ENCODE measurements at regions not wholly inside any gene's neighbourhood (a gene's known extent, or its start where the extent isn't known, plus 50 kb on each side); places are given as distances from the start of the nearest gene placed in this dataset.

GRCh38 chr5:159741829-159742322 lies 174.4 kb upstream of the ADRA1B start:
- no peak overlapping the region for H2AFZ ChIP-seq (ENCODE audit: low read depth)
- no peak for TF ChIP-seq CTCF (conservative IDR thresholded peaks at IDR 0.05; ENCODE audit: low read depth, low read length)

GRCh38 chr5:159743234-159743633 lies 173.0 kb upstream of the ADRA1B start:
- H3K4me3 ChIP-seq (IDR thresholded peaks at IDR 0.05; ENCODE audit: insufficient read depth, low read depth, low read length), result no peak overlapping the region

More at GRCh38 chr5:159741829-159742322, 174.4 kb upstream of the ADRA1B start:
- no peak overlapping the region for H3K4me3 ChIP-seq (IDR thresholded peaks at IDR 0.05; ENCODE audit: insufficient read depth, low read depth, low read length)
- H3K27me3 ChIP-seq (ENCODE audit: insufficient read depth, low read depth), result no peaks in the 10 kb centered on the region
- no peaks in the 10 kb centered on the region for H3K4me1 ChIP-seq (ENCODE audit: low read depth, poor library complexity, severe bottlenecking)
- no peak overlapping the region for H3K9ac ChIP-seq
- no peak overlapping the region for H3K4me2 ChIP-seq
- no peak overlapping the region for H3K27ac ChIP-seq
- H3K79me2 ChIP-seq (ENCODE audit: insufficient read depth, low read depth), result no peaks in the 10 kb centered on the region
- H4K20me1 ChIP-seq (ENCODE audit: insufficient read depth), result no peaks in the 10 kb centered on the region
- H3K36me3 ChIP-seq (ENCODE audit: insufficient read depth), result no peaks in the 10 kb centered on the region

GRCh38 chr5:159746707-159747106 lies 169.6 kb upstream of the ADRA1B start:
- no peaks in the 10 kb centered on the region for H3K36me3 ChIP-seq (ENCODE audit: insufficient read depth)
- H3K27ac ChIP-seq, result no peak overlapping the region
- H3K4me1 ChIP-seq (ENCODE audit: low read depth, poor library complexity, severe bottlenecking), result no peaks in the 10 kb centered on the region
- TF ChIP-seq CTCF (conservative IDR thresholded peaks at IDR 0.05; ENCODE audit: low read depth, low read length), result no peak
- no peak overlapping the region for H2AFZ ChIP-seq (ENCODE audit: low read depth)
- H4K20me1 ChIP-seq (ENCODE audit: insufficient read depth), result no peaks in the 10 kb centered on the region
- no peaks in the 10 kb centered on the region for H3K79me2 ChIP-seq (ENCODE audit: insufficient read depth, low read depth)
- no peak overlapping the region for H3K9ac ChIP-seq
- H3K4me2 ChIP-seq, result no peak overlapping the region
- H3K4me3 ChIP-seq (IDR thresholded peaks at IDR 0.05; ENCODE audit: insufficient read depth, low read depth, low read length), result no peak overlapping the region
- no peaks in the 10 kb centered on the region for H3K27me3 ChIP-seq (ENCODE audit: insufficient read depth, low read depth)

More at GRCh38 chr5:159743234-159743633, 173.0 kb upstream of the ADRA1B start:
- Histone ChIP-seq H3K36me3 (ENCODE audit: insufficient read depth) (no peaks in the 10 kb centered on the region), H3K27me3 (ENCODE audit: insufficient read depth, low read depth) (no peaks in the 10 kb centered on the region), H3K4me1 (ENCODE audit: low read depth, poor library complexity, severe bottlenecking) (no peaks in the 10 kb centered on the region), H3K27ac (no peak overlapping the region), H4K20me1 (ENCODE audit: insufficient read depth) (no peaks in the 10 kb centered on the region), H3K79me2 (ENCODE audit: insufficient read depth, low read depth) (no peaks in the 10 kb centered on the region), H3K4me2 (no peak overlapping the region), H2AFZ (ENCODE audit: low read depth) (no peak overlapping the region), H3K9ac (no peak overlapping the region)
- TF ChIP-seq CTCF (conservative IDR thresholded peaks at IDR 0.05; ENCODE audit: low read depth, low read length), result no peak

- H2AFZ ChIP-seq (ENCODE audit: low read depth), result no peak overlapping the region
- H3K4me3 ChIP-seq (IDR thresholded peaks at IDR 0.05; ENCODE audit: insufficient read depth, low read depth, low read length), result no peak overlapping the region
- no peak overlapping the region for H3K27ac ChIP-seq
- no peaks in the 10 kb centered on the region for H4K20me1 ChIP-seq (ENCODE audit: insufficient read depth)
- H3K36me3 ChIP-seq (ENCODE audit: insufficient read depth), result no peaks in the 10 kb centered on the region
- no peaks in the 10 kb centered on the region for H3K27me3 ChIP-seq (ENCODE audit: insufficient read depth, low read depth)
- no peak for TF ChIP-seq CTCF (conservative IDR thresholded peaks at IDR 0.05; ENCODE audit: low read depth, low read length)
- no peaks in the 10 kb centered on the region for H3K79me2 ChIP-seq (ENCODE audit: insufficient read depth, low read depth)
- no peaks in the 10 kb centered on the region for H3K4me1 ChIP-seq (ENCODE audit: low read depth, poor library complexity, severe bottlenecking)
- H3K9ac ChIP-seq, result no peak overlapping the region
- no peak overlapping the region for H3K4me2 ChIP-seq
Observed at GRCh38 chr5:159749146-159749545, 167.1 kb upstream of the ADRA1B start.

All from KMS-11 (cell line).